WERI-Rb-1 (cell line): ENCODE measurements at regions not wholly inside any gene's neighbourhood (a gene's known extent, or its start where the extent isn't known, plus 50 kb on each side); places are given as distances from the start of the nearest gene placed in this dataset.
A peak's percentile ranks its signal among the peaks of the same experiment; 100 is the strongest.

Source experiments
- DNase-seq: peaks from one replicate; pipeline ENCODE4 v3.0.0-alpha.2; 2020
- H3K27ac ChIP-seq: fragments of 250-450 bp; sonication (Bioruptor Pico); 2 replicates; pipeline ENCODE4 v1.5.1; 2020; ENCODE audit warnings: mild to moderate bottlenecking, moderate library complexity
- H3K27me3 ChIP-seq: fragments of 250-450 bp; sonication (Bioruptor Pico); 2 replicates; pipeline ENCODE4 v1.5.1; 2021; ENCODE audit warnings: mild to moderate bottlenecking, low read depth, moderate library complexity; ENCODE audit not compliant: insufficient read depth, severe bottlenecking
- H3K36me3 ChIP-seq: fragments of 250-450 bp; sonication (Bioruptor Pico); 2 replicates; pipeline ENCODE4 v1.5.1; 2020; ENCODE audit warnings: mild to moderate bottlenecking, moderate library complexity
- H3K4me3 ChIP-seq: 2 replicates; pipeline ENCODE4 v1.5.1; 2011; ENCODE audit warnings: low read depth, mild to moderate bottlenecking, control low read depth, low read length
- H3K9me3 ChIP-seq: fragments of 250-450 bp; sonication (Bioruptor Pico); 2 replicates; pipeline ENCODE4 v1.5.1; 2021; ENCODE audit warnings: mild to moderate bottlenecking, moderate library complexity; ENCODE audit not compliant: severe bottlenecking
- TF ChIP-seq, protein P1 (sequence below): IDR thresholded peaks from 2 replicates; pipeline ENCODE4 v1.5.1; 2011; ENCODE audit warnings: low read depth, mild to moderate bottlenecking, control low read depth, inconsistent platforms, low read length

DNA sequence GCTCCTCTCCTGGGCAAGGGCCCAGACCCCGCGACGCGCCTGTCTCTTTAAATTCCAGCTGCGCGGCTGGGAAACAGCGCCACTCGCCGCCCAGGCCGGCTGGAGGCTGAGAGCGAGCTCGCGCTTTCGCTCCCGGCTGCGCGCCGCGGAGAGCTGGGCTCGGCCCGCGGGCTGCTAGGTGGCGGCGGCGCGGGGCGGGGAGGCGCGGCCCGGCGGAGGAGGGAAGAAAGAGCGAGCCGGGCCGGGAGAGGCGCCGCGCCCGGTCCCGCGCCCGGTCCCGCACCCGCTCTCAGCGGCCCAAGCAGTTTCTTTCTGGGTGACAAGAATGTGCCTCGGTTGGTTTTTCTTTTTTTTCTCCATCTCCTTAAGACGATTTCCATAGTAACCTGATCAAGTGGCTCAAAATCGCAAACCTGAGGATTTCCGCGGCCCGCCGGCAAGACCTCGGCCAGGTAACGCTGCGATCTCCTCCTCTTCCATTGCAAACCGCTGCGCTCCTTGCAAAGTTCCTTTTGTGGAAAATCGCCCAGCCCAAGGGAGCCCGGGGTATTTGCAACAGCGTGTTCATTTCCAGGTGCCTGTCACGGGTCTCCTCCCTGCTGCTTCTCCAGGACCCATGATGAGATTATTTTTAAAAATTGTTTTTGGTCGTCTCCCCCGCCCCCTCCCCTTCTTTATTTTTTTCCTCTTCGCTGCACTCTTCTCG, 259.5 kb upstream of the E2F7 start:
- no peak overlapping the region for H3K27ac ChIP-seq
- H3K36me3 ChIP-seq, result no peaks in the 10 kb centered on the region
- DNase-seq, result peak; percentile 79
- TF ChIP-seq, protein P1, sequence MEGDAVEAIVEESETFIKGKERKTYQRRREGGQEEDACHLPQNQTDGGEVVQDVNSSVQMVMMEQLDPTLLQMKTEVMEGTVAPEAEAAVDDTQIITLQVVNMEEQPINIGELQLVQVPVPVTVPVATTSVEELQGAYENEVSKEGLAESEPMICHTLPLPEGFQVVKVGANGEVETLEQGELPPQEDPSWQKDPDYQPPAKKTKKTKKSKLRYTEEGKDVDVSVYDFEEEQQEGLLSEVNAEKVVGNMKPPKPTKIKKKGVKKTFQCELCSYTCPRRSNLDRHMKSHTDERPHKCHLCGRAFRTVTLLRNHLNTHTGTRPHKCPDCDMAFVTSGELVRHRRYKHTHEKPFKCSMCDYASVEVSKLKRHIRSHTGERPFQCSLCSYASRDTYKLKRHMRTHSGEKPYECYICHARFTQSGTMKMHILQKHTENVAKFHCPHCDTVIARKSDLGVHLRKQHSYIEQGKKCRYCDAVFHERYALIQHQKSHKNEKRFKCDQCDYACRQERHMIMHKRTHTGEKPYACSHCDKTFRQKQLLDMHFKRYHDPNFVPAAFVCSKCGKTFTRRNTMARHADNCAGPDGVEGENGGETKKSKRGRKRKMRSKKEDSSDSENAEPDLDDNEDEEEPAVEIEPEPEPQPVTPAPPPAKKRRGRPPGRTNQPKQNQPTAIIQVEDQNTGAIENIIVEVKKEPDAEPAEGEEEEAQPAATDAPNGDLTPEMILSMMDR, result peak; percentile 65
- H3K4me3 ChIP-seq, result peak overlapping the region; percentile 68
- no peaks in the 10 kb centered on the region for H3K9me3 ChIP-seq
- H3K27me3 ChIP-seq, result no peaks in the 10 kb centered on the region

- no peaks in the 10 kb centered on the region for H3K36me3 ChIP-seq
- no peaks in the 10 kb centered on the region for H3K9me3 ChIP-seq
- DNase-seq, result no peak
- TF ChIP-seq, protein P1, result no peak
- H3K27ac ChIP-seq, result no peak overlapping the region
- H3K27me3 ChIP-seq, result no peaks in the 10 kb centered on the region
- peak overlapping the region; percentile 68 for H3K4me3 ChIP-seq
These were observed 259.0 kb upstream of the E2F7 start for GRCh38 chr12:77324416-77324762.

- Histone ChIP-seq H3K36me3 (no peaks in the 10 kb centered on the region), H3K4me3 (no peak overlapping the region)
- TF ChIP-seq, protein P1, result no peak
These were observed 258.5 kb upstream of the E2F7 start for GRCh38 chr12:77323788-77324415.

GRCh38 chr12:77319166-77319565, 253.8 kb upstream of the E2F7 start:
- DNase-seq, result no peak
- Histone ChIP-seq H3K36me3 (no peaks in the 10 kb centered on the region), H3K4me3 (no peak overlapping the region), H3K9me3 (no peaks in the 10 kb centered on the region), H3K27ac (no peak overlapping the region), H3K27me3 (no peaks in the 10 kb centered on the region)
- TF ChIP-seq, protein P1, result no peak

More at GRCh38 chr12:77323788-77324415, 258.5 kb upstream of the E2F7 start:
- Histone ChIP-seq H3K27me3 (no peaks in the 10 kb centered on the region), H3K27ac (no peak overlapping the region), H3K9me3 (no peaks in the 10 kb centered on the region)
- DNase-seq, result no peak

GRCh38 chr12:77315407-77315806, 250.0 kb upstream of the E2F7 start:
- Histone ChIP-seq H3K9me3 (no peaks in the 10 kb centered on the region), H3K36me3 (no peaks in the 10 kb centered on the region), H3K27me3 (no peaks in the 10 kb centered on the region), H3K27ac (no peak overlapping the region), H3K4me3 (no peak overlapping the region)
- no peak for DNase-seq
- TF ChIP-seq, protein P1, result no peak
